IPS-18c (cell line): ENCODE measurements at regions not wholly inside any gene's neighbourhood (a gene's known extent, or its start where the extent isn't known, plus 50 kb on each side); places are given as distances from the start of the nearest gene placed in this dataset.

Source experiments
- H3K4me3 ChIP-seq: 2 replicates; pipeline ENCODE4 v1.7.0; 2013; ENCODE audit warnings: low read depth, mild to moderate bottlenecking, low read length, moderate library complexity; ENCODE audit not compliant: insufficient read depth
- H3K9me3 ChIP-seq: one replicate; pipeline ENCODE4 v1.6.1; 2013; ENCODE audit warnings: mild to moderate bottlenecking, low read length, moderate library complexity; ENCODE audit not compliant: control insufficient read depth, insufficient read depth

GRCh38 chr3:124119056-124119716 is 127.3 kb upstream of the ROPN1 start:
- H3K4me3 ChIP-seq, result no peak overlapping the region
- H3K9me3 ChIP-seq, result no peaks in the 10 kb centered on the region

GRCh38 chr3:124121379-124122312 is 129.7 kb upstream of the ROPN1 start:
- H3K9me3 ChIP-seq, result no peaks in the 10 kb centered on the region
- no peak overlapping the region for H3K4me3 ChIP-seq

- Histone ChIP-seq H3K4me3 (no peak overlapping the region), H3K9me3 (no peaks in the 10 kb centered on the region)
Measured at GRCh38 chr3:124125315-124125714, 133.4 kb upstream of the ROPN1 start.

- H3K9me3 ChIP-seq, result no peaks in the 10 kb centered on the region
- no peak overlapping the region for H3K4me3 ChIP-seq
Measured at GRCh38 chr3:124126436-124127023, 134.6 kb upstream of the ROPN1 start.

- Histone ChIP-seq H3K4me3 (no peak overlapping the region), H3K9me3 (no peaks in the 10 kb centered on the region)
Measured at GRCh38 chr3:124131158-124131557, 139.2 kb upstream of the ROPN1 start.

GRCh38 chr3:124131580-124131979 is 139.7 kb upstream of the ROPN1 start:
- Histone ChIP-seq H3K4me3 (no peak overlapping the region), H3K9me3 (no peaks in the 10 kb centered on the region)

- H3K9me3 ChIP-seq, result no peaks in the 10 kb centered on the region
Measured at GRCh38 chr3:124132813-124133212, 140.9 kb upstream of the ROPN1 start.

GRCh38 chr3:124133366-124133940 is 141.5 kb upstream of the ROPN1 start:
- H3K9me3 ChIP-seq, result no peaks in the 10 kb centered on the region

More at GRCh38 chr3:124132813-124133212, 140.9 kb upstream of the ROPN1 start:
- H3K4me3 ChIP-seq, result no peak overlapping the region

GRCh38 chr3:124137216-124137615 is 145.3 kb upstream of the ROPN1 start:
- H3K4me3 ChIP-seq, result no peak overlapping the region
- no peaks in the 10 kb centered on the region for H3K9me3 ChIP-seq

More at GRCh38 chr3:124133366-124133940, 141.5 kb upstream of the ROPN1 start:
- H3K4me3 ChIP-seq, result no peak overlapping the region

GRCh38 chr3:124138148-124138547 is 146.2 kb upstream of the ROPN1 start:
- H3K4me3 ChIP-seq, result no peak overlapping the region
- no peaks in the 10 kb centered on the region for H3K9me3 ChIP-seq

- no peaks in the 10 kb centered on the region for H3K9me3 ChIP-seq
Measured at GRCh38 chr3:124140746-124141145, 148.8 kb upstream of the ROPN1 start.

GRCh38 chr3:124142389-124142970 is 150.6 kb upstream of the ROPN1 start:
- Histone ChIP-seq H3K4me3 (no peak overlapping the region), H3K9me3 (no peaks in the 10 kb centered on the region)

More at GRCh38 chr3:124140746-124141145, 148.8 kb upstream of the ROPN1 start:
- H3K4me3 ChIP-seq, result no peak overlapping the region

- no peak overlapping the region; the same call in 1 of the 2 replicates for H3K4me3 ChIP-seq
- H3K9me3 ChIP-seq, result no peaks in the 10 kb centered on the region
Measured at GRCh38 chr3:124143047-124143446, 151.1 kb upstream of the ROPN1 start.

- H3K9me3 ChIP-seq, result no peaks in the 10 kb centered on the region
- H3K4me3 ChIP-seq, result no peak overlapping the region
Measured at GRCh38 chr3:124144035-124144814, 152.3 kb upstream of the ROPN1 start.

GRCh38 chr3:124147429-124147828 is 155.5 kb upstream of the ROPN1 start:
- Histone ChIP-seq H3K9me3 (no peaks in the 10 kb centered on the region), H3K4me3 (no peak overlapping the region)

GRCh38 chr3:124147946-124148345 is 156.0 kb upstream of the ROPN1 start:
- Histone ChIP-seq H3K4me3 (no peak overlapping the region), H3K9me3 (no peaks in the 10 kb centered on the region)
